GM21723 (cell line): ENCODE measurements at regions not wholly inside any gene's neighbourhood (a gene's known extent, or its start where the extent isn't known, plus 50 kb on each side); places are given as distances from the start of the nearest gene placed in this dataset.

Experiments used
- ATAC-seq: cut with Tn5 transposase; IDR thresholded peaks from one replicate; pipeline ENCODE4 v1.9.1; 2021; ENCODE audit warnings: mild to moderate bottlenecking, moderate library complexity; ENCODE audit not compliant: unreplicated experiment

DNA sequence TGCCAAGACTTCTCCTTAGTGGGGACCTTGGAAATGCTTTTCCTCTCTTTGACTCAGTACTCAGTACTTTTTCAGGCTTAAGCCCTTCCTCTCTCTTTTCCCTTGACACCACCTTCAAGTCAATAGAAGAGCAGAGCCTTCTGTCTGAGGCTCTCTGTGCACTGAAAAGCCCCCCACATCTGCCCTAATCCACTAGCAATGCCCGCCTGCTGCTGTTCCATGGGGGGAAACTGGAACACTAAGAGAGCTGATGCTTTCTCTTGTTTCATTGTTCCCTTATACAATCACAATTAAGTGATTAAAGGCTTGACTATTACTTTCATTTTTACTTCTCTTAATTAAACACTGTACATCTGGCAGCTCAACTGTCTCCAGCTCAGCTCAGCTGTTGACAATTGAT lies 254.5 kb downstream of the SLITRK6 start:
- ATAC-seq = no peak

DNA sequence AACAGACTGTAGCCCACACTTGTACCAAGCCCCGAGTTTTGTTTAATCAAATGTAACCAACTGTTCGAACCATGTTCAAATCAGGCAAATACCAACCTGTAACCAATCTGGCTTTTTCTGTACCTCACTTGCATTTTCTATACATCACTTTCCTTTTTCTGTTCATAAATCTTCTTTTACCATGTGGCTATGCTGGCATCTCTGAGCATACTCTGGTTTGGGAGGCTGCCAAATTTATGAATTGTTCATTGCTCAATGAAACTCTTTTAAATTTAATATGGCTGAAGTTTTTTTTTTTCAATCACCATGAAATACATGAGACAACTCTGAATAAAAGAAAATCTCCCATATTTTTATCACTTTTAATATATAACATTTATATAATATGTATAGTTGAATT lies 256.1 kb downstream of the SLITRK6 start:
- no peak for ATAC-seq

DNA sequence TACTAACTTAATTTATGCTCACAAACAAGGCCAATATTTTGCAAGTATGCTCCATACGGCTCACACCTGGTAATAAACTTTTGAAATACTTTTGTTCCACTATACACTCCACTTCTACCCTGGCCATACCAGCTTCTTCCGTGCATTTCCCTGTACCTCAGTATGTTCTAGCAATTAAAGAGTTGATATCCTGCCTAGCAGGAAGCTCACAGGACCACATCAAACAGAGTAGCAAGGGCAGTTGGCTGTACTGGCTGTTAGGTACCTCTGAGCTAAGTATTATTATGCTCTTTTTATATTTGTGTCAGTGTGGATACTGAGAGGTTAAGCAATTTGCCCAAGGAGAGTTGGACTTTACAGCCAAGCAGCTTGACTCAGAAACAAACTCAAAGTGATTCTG lies 257.7 kb downstream of the SLITRK6 start:
- no peak for ATAC-seq

DNA sequence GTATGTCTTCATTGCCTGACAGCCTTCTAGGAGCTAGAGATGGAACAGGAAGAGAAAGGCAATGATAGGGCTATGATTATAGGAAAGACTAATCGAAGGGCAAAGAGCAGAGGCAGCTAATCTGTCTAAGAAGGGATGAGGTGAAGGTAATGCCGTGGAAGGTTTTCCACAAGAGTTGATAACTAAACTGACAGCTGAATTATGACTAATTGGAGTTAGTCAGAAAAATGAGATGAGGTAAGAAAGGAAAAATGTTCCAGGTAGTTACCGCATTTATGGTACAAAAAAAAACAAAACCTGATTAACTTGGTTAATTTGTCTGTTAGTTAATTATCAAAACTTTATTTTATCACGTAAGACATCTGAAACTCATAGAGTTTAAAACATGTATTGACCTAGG lies 260.3 kb downstream of the SLITRK6 start:
- ATAC-seq = no peak

DNA sequence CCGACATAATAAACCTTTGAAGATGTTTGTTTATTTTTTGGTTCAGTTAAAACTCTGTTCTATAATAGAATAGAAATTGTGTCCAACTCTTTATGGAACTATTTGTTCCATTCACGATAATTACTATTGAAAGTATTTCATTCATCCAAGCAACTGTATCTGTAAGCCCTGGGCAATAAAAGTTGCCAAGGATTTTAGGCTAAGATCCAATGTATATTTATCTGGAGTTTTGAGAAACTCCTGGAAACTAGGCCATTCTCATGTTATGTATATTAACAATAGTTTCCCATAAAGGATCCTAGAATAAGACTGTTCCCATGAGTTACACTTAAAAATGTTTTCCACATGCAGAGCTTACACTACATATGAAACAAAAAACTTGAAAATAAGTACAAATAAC lies 261.6 kb downstream of the SLITRK6 start:
- no peak for ATAC-seq

DNA sequence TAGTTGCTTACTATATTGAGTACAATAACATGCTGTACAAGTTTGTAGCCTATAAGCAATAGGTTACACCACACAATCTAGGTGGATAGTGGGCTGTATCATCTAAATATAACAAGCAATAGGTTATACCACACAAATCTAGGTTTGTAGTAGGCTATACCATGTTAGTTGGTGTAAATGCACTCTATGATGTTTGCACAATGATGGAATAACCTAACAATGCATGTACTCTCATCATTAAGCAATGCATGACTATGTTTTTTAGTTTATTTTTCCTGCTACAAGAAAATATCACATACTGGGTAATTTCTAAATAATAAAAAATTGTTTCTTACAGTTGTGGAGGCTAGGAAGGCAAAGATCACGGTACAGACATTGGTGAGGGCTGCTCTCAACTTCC lies 262.5 kb downstream of the SLITRK6 start:
- no peak for ATAC-seq

DNA sequence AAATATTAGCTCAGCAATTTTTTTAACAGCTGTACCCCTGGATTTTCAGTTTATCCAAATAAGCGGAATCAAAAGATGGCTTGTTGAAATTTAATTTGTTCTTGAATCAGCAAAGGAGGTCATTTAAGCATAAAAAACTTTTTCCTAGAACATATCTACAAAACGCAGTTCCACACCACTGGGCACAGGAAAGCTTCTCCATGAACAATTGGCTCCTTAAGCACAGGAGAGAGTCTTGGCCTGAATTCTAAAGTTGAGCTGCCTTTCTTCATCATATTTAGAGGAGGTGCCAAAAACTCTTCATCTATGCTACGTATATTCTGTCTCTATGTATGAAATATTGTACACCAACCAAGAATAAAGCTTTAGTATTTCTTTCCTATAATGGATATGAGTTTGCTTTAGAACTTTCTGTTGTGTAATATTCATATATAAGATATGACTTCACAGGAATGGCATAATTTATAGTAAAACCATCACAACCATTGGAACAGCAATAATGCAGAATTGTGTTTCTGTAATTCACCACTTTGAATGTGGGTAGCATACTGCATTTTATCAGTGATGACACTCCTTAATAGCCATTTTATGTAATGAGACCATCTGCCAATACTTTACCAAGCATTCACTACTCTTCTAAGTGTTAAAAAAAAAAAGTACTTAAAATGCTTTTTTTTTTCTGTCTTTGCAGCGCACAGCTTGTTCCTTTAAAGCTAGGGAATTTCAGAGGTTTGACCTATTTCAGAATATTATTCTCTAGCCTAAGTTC lies 263.7 kb downstream of the SLITRK6 start:
- no peak for ATAC-seq

DNA sequence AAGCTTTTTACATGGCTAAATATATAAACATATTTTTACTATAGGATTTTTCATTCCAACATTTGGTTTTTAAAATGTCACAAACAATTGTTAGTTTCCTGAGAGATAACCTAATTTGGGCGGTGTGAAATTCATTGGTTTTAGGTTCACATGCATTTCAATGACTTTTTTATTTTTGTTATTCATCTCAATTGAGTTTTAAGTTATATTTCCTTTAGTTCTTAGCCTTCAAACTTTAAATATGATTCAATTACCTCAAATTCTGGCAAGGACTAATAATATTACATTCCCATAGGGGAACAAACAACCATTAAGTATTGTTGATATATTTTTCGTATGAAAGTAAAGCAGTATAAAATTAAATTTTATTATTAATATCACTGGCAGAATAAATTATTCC lies 265.3 kb downstream of the SLITRK6 start:
- no peak for ATAC-seq

DNA sequence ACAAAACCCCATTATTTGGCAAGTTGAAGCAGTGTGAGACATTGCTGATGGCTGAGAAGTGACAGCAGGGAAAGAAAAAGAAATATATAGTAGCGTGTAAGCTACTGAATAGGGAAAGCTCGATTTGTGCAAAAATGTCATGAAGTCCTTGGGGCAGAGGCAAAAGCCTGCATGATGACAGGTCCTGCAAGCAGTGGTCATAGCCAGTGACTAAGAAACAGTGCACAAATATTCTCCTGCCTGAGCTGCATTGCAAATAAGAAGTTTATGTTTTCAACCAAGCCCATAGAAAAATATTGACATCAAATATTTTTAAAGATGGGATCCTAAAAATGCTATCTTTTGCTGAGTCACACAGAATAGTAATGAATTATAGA lies 270.0 kb downstream of the SLITRK6 start:
- no peak for ATAC-seq

DNA sequence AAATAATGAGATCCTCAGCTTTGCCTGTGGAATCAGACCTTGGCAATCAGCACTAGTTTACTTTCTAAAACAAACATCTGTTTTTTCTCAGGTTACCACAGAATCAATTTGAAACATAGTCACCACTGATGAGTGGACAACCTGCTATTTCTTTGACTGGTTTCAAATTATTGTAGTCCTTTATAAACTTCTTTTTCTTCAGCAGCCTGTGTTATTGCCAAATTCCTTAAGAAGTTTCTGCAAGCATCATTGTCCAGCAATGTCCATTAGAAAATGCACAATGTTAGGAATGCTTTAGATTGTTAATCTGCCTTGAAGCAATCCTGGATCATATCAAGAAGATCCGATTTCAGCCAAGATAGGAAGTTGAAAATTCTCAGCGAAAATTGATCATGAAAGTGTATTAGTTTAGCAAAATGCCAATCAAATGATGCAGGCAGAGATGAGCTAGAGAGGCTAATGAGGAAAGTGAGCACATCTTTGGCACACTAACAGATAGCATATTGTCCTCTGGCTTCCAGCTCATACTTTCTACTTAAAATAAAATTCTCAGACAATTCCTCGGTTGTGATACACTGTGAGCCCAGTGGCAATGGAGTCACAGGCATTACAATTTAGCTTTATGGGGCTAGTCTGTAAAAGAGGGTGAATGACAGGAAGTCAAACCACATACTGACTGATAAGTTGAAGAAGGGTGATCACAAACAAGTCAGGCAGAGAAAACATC lies 270.6 kb downstream of the SLITRK6 start:
- no peak for ATAC-seq

DNA sequence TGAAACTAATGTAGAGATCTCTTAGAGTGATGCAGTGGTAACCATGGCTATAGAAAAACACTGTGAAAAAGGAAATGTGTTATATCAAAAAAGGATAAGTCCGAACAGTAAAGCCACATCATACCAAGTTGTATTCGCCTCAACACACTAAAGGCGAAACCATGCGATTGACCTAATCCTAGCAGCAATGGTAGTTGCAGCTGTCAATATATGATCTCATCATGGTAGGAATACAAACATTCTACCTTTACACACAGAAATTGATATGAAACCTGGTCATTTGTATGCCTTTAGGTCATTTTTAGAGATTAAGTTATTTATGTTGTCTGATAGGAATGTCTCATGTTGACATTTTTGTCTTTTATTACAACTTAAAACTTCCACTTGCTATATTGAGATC lies 271.9 kb downstream of the SLITRK6 start:
- no peak for ATAC-seq

DNA sequence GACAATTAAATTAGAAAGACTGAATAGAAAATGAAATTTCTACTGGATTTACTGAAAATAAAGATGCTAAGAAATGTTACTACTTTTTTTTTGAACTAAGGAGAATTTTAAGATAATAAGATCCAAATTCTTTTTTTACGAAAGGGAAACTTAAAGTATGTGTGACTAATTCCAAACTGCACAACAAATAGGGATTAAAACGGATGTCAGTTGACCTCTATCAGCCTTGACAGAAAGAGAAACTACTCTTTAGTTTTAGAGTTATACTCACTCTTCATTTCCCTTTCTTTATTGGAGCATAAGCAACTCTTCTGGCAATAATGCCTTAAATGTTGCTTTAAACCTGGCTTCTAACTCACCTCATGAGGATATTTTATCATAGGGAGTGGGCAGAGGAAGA lies 273.8 kb downstream of the SLITRK6 start:
- ATAC-seq = no peak

DNA sequence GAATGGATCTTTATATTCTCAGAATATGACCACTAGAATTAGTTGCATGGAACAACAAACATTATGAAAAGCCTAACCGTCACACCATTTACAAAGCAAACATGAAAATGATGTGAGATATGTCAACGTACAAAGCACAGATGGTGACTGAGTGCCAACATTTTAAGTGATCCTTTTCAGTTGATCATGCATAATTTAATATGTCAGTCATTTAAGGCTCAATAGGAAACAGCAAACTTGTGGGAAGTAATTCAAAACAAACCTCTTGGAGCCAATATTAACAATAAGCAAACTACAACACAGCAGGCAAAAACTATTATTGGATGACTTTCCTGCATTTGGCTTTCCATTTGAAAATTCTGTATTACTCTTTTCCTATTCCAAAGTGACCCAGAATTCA lies 277.6 kb downstream of the SLITRK6 start:
- ATAC-seq = no peak

DNA sequence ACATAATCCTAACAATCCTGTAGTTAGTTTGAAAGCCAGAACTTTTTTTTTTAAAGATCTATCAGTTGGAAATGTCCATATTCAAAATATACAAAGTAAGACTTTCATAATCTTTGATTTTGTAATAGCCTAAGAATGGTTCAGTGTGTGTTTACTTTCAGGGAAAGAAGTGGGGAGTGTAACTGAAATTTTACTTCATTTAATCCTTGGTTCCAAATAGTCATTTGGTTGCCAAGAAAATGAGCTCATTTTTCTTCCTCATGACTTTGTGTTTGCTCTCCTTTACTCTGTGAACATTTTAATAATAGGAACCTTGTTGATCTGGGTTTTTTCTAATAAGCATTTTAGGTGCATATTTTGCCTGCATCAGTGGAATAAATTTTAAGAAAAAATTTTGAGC lies 278.8 kb downstream of the SLITRK6 start:
- ATAC-seq = no peak

DNA sequence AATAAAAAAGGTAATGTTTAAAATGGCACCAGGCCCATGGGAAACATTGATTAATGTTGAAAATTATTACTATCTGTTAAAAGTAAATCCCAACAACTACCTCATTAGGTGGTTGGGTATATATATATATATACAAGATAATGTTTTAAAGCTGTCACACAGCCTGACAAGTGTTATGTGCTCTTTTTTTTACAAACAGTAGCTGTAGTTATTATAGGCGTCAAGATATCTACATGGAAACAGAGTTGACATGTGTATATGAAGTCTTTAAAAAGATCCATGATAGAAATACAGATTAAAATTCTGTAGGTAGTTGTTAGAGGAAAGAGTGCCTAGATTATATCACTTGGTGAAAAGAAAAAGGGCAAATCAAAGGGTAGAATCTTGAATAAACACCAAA lies 279.9 kb downstream of the SLITRK6 start:
- ATAC-seq = no peak

DNA sequence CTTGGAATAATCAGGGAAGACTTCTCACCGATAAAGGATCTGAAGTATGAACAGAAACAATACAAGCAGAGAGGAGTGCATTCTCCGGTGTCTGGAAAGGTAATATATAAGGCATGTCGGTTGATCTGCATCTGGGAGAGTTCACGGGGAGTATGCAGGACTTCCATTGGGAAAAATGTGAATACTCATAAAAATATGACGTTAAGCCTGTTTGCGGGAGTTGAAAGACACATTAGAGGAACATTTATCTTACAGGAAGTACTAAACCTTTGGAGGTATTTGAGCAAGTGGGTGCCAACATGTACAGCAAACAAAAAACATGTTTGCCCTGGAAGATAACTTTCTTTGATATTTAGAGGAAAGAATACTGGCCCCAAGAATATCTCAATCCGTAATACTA lies 286.8 kb downstream of the SLITRK6 start:
- ATAC-seq = no peak

DNA sequence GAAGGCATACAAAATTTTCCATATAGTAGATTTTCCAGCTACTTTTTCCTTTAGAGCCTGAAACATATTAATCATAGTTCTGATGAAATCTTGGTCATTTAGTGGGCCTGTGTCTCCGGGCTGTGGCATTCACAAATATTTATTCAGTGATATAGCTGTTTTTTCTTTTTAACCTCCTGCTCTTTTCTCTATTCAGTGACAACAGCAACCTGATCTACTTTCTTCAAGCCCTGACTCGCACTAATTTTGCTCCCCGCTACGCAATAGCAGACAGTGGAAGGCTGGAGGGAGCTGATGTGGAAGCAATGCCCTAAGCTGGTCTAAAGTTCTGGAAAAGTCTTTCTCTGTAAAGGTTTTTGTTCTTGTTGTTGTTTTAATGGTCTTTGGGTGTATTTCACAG lies 289.7 kb downstream of the SLITRK6 start:
- no peak for ATAC-seq

DNA sequence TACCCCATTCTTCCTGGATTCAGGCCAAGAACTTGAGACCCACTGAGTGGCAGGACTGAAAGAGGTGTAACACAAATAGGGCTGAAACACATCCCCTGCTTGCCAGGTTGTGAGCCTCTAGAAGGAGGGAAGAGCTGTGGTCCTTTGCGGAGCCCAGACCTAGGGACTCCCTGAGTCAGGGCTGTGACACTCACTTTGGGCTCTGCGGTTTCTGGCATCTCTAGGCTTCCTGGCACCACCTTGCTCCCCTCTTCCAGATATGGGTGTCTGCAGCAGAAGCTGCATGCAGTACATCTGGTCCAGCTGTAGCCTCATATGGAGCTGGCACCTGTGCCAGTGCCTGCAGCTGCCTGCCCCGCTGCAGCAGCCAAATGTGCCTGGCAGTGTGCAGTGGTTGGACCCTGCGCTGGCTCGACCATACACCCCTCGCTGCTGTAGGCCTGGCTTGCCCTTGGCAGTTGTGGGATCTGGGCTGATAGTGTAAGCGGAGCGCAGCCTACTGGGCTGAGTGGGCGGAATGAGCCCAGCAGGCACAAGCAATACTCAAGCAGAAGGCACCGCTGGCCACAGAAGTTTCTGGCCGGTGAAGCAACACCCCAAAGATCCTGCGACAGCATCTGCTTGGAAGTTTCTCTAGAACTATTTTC lies 290.4 kb downstream of the SLITRK6 start:
- ATAC-seq = no peak

DNA sequence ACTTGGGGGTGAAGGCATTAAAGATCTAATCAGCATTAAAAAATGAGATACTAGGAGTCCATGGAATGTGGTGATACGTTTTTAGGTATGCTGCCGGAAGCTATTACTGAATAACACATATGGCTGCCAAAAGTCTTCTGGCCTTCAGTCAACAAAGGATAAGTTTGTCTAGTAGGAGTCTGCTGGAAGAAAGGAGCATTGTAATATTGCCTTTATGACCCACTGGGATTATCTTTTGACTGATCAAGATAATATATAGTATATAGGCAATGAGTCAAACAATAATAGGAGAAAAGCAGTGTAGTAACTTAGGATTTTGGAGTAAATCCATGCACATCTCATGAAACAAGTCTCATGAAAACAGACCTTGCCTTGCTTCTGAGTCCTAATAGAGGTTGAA lies 295.4 kb downstream of the SLITRK6 start:
- ATAC-seq = no peak

DNA sequence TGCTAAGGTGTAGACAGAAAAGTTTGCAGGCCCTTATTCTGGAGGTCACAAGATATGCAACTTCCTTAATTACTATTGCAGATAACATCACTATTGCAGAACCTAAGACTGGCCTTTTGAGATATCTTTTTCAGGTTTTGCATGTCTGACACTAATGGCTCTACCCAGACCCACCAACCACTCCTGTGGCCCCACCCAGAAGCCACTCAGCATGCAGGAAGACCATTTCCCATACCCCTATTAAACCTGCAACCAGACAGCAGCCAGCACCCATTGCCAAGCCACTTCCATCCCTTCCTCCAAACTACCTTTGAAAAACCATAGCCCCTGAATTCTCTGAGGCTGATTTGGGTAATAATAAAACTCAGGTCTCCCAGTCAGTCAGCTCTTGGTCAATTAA lies 297.6 kb downstream of the SLITRK6 start:
- ATAC-seq = no peak

DNA sequence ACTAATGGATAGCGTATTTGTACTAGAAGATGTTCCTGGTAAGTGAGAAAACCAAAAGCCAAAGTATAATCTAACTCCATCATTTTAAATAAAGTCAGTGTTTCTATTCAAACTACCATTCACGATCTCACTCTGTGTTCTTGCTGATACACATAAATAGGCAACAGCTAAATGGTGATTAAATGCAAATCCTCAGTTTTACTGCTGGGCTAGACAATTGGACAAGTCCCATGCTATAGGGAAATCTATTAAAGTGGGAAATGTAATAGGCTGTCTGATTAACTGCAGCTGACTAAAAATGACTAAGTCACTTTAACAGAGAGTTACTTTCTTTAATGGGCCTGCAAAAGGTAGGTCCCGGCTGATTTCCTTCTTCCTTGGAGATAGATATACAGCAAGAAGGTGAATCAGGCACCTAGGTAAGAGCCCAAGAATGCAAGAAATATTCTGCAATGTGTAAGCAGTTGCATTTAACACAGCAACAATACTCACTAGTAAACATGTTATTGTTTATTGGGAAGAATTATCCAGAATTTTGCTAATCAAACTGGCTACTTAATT lies 298.4 kb downstream of the SLITRK6 start:
- ATAC-seq = no peak

DNA sequence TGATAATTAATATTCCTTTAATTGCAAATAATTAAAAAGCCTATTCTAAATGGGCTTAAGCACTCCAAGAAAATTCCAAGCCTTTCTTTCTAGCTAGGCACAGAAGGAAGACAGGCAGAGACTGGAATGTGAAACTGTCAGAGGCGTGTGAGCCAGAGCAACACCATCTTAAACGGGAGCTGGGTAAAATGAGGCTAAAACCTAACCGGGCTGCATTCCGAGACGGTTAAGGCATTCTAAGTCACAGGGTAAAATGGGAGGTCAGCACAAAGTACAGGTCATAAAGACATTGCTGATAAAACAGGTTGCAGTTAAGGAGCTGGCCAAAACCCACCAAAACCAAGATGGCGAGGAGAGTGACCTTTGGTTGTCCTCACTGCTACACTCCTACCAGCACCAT lies 300.4 kb downstream of the SLITRK6 start:
- ATAC-seq = no peak
